ENCODE measurements at regions not wholly inside any gene's neighbourhood (a gene's known extent, or its start where the extent isn't known, plus 50 kb on each side); places are given as distances from the start of the nearest gene placed in this dataset.

GRCh38 chr1:80410233-80410632 is 1390.5 kb upstream of the ADGRL2 start:
- no peak for TF ChIP-seq CTCF (IDR thresholded peaks at IDR 0.05)
- TF ChIP-seq POLR2A (IDR thresholded peaks at IDR 0.05) = no peak
